NOMO-1 treated with DMSO at 0.1 percent for 48 hours (cell line): ENCODE measurements at regions not wholly inside any gene's neighbourhood (a gene's known extent, or its start where the extent isn't known, plus 50 kb on each side); places are given as distances from the start of the nearest gene placed in this dataset.
"Not testable (repeated sequence)": the region's sequence is repeated elsewhere in the genome, so short reads cannot be mapped to it uniquely, and the experiment has no call there.

ENCODE experiments used
- DNase-seq: peaks from one replicate; lab custom pipeline; 2025; ENCODE audit not compliant: unreplicated experiment; lab: John Stamatoyannopoulos, UW

GRCh38 chr5:159802661-159803060 lies 113.6 kb upstream of the ADRA1B start:
- DNase-seq = peak; percentile 88

GRCh38 chr5:159804121-159804520 lies 112.2 kb upstream of the ADRA1B start:
- peak; percentile 79 for DNase-seq

DNA sequence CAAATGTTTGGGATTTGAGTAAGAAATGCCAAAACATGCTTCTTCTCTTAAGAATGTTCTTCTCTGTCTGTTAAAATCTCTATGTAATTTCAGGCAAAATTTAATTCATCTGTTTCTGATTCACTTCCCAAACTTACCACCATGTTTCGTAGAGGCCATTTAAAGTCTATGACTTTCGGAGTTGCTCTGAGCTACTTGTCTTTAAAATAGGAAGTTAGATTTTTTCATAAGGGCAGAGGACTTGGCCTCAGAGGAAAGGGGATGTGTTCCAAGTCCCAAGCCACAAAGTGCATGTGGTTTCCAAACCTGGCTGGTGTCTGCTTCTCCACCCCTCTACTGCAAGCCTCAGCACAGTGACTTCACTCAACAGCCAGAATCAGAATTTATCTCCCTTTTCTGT lies 111.3 kb upstream of the ADRA1B start:
- DNase-seq = peak; percentile 98

- not testable (repeated sequence) for DNase-seq
Observed at GRCh38 chr5:159807135-159807534, 109.1 kb upstream of the ADRA1B start.

GRCh38 chr5:159807586-159807985 lies 108.7 kb upstream of the ADRA1B start:
- no peak for DNase-seq

- no peak for DNase-seq
Observed at GRCh38 chr5:159811712-159812111, 104.6 kb upstream of the ADRA1B start.

GRCh38 chr5:159812759-159813158 lies 103.5 kb upstream of the ADRA1B start:
- not testable (repeated sequence) for DNase-seq

DNA sequence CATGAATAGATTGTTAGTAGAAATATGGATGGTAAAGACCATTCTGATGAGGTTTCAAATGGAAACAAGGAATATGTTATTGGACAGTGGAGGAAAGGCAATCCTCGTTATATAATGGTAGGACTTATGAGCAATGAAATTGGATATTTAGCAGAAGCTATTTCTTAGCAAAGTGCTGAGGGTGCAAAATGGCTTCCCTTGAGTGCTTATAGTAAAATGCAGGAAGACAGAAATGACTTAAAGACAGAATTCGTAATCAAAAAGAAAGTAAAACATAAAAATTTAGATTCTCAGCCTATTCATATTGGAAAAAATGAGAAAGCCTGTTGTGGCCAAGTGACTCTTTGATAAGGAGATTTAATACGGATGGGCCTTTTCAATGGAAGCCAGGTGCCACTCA lies 102.1 kb upstream of the ADRA1B start:
- no peak for DNase-seq

DNA sequence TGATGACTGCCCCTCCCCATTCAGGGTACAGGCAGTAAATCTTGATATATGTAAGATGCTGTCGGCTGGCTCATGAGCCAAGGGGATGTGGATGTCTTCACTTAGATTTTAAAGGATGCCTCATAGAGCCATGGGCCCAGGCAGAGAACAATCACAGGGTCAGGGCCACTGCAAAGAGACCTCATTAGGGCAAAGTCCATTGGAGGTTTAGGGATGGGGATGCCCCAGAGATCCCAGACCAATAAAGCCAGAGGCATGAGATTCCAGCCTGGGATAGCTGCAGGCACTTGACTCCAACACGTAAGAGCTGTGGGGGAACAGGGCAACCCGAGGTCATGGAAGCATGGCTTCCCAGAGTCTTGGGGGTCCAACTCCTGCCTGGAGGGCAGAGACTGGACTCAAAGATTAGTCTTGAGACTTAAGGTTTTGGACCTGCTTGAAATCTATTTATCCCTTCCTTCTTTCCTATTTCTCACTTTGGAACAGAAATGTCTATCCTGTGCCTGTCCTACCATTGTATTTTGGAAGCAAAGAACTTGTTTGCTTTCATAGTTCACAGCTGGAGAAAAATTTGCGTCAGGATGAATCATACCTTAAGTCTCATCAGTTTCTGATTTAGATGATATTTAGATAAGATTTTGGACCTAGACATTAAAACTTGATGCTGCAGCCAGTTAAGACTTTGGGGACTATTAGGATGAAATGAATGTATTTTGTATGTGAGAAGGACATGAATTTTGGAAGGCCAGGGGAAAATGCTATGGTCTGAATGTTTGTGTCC lies 101.3 kb upstream of the ADRA1B start:
- DNase-seq = no peak

DNA sequence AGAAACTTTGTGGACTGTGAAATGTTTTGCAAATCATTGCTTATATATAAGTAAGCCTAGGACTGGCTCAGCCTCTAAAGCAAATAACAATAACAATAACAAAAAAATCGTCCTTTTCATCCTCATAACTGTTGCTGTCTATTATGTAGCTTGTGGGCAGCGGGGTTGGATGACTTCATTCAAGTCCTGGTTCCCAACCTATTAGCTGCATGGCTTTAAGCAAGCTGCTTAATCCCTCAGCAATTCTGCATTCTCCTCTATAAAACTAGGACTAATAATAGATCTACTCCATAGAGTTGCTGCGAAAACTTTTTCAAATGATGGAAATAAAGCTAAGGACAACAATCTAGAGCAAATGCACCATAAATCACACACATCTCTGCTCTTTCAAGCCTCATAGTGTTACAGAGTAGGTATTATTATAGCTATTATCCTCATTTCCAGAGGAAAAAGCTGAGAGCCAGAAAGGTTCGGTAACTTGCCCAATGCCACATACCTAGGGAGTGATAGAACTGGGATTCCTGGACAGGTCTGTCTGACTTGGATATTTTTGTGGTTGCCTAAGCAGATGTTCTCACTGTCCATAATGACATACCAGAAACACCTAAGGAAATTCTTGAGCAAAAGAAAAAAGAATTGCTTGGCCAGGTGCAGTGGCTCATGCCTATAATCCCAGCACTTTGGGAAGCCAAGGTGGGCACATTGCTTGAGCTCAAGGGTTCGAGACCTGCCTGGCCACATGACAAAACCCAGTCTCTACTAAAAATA lies 98.8 kb upstream of the ADRA1B start:
- no peak for DNase-seq

- DNase-seq = no peak
Observed at GRCh38 chr5:159819591-159820411, 96.5 kb upstream of the ADRA1B start.

- DNase-seq = no peak
Observed at GRCh38 chr5:159820692-159821091, 95.6 kb upstream of the ADRA1B start.

- no peak for DNase-seq
Observed at GRCh38 chr5:159821461-159821940, 94.8 kb upstream of the ADRA1B start.

DNA sequence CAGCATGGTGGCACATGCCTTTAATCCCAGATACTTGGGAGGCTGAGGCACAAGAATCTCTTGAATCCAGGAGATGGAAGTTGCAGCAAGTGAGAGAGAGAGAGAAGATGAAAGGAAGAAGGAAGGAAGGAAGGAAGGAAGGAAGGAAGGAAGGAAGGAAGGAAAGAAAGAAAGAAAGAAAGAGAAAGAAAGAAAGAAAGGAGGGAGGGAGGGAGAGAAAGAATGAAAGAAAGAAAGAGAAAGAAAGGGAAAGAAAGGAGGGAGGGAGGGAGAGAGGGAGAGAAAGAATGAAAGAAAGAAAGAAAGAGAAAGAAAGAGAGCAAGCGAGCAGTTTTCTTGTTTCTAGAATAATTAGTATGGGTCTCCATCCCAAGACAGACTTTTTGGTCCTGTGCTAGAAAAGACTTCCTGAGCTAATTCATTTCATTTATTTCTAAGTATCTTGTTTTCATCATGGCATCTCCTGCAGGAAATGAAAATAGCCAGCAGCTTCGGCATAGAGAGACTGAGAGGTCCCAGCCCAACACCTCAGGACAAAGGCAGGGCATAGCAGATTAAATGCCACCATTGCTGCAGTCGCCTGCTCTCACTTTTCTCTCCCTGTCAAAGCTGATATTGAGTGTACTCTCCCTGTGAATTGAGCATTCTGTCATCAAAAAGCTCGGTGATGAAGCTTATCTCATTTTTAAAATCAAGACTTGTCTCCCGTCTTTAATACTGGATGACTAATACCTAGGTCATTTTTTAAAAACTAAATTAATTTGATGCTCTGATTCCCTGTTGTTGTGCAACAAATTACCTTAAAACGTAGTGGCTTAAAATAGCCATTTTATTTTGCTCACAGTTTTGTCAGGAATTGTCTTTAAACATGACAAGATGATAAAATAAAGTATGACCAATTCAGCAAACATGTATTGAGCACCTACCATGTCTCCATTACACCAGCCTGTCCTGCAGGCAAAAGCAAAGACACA lies 91.8 kb upstream of the ADRA1B start:
- no peak for DNase-seq

GRCh38 chr5:159825551-159826051 lies 90.7 kb upstream of the ADRA1B start:
- DNase-seq = no peak

DNA sequence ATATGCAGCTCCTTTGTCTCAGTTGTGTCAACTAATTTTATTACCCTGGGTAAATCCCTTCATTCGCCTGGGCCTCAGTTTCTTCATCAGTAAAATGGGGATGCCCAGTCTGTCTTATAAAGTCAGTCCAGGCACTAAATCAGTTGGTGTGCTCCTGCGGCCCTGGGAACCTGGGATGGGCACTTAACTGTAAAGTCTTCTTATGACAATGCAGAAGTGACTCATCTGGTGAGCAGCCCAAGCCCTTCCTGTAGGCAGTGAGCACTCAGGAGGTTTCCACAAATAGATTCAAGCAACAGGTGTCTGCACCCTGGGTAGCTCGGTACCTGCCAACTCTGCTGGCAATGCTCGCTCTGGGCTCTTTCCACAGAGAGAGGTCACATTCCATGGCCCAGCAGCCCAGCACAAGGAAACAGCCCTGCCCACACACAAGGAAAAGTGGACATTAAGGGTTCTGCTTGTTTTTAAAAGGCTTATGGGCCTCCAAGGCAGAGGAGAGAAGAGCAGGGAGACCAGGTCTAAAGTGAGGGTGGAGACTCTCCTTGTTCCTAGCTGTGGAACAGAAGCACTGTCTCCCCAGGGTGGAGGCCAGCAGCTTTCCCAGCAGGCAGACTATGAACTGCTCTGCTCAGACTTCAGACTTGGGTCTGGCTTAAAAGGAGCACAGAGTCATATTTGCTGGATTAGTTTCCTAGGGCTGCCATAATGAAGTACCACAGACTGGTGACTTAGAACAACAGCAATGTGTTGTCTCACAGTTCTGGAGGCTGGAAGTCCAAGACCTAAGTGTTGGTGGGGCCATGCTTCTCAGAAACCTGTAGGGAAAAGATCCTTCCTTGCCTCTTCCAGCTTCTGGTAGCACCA lies 89.7 kb upstream of the ADRA1B start:
- peak; percentile 69 for DNase-seq

- DNase-seq = no peak
Observed at GRCh38 chr5:159827861-159828260, 88.4 kb upstream of the ADRA1B start.

DNA sequence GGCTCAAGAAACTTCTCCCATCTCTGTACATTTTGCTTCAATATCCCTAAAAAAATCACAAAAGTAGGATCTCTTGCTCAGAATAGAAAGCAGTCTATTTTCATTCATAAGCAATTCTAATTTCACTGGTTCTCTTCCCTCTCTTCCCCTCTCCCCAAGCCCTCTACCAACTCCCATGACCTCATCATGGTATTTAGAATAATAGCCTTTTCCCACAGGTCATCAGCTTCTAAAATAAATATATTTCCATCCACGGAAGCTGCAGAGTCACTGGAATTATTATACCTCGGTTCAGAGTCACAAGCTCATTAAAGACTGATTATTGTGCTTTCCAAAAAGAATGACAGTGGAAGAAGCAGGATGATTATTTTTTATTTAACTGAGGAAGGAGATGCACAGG lies 84.2 kb upstream of the ADRA1B start:
- no peak for DNase-seq

- no peak for DNase-seq
Observed at GRCh38 chr5:159833088-159833487, 83.2 kb upstream of the ADRA1B start.
